Progenitor cell of endocrine pancreas (in vitro differentiated cells): ENCODE measurements at regions not wholly inside any gene's neighbourhood (a gene's known extent, or its start where the extent isn't known, plus 50 kb on each side); places are given as distances from the start of the nearest gene placed in this dataset.

Source experiments
- DNase-seq: peaks from one replicate; pipeline ENCODE4 v3.0.0; 2021; ENCODE audit warnings: low spot score; ENCODE audit not compliant: unreplicated experiment
- H3K27ac Mint-ChIP-seq: 2 replicates; pipeline ENCODE4 v1.8.0; 2021; ENCODE audit warnings: mild to moderate bottlenecking, moderate library complexity, mixed read lengths
- H3K27me3 Mint-ChIP-seq: 2 replicates; pipeline ENCODE4 v1.8.0; 2021; ENCODE audit warnings: mixed read lengths
- H3K36me3 Mint-ChIP-seq: 2 replicates; pipeline ENCODE4 v1.8.0; 2022; ENCODE audit warnings: mixed read lengths; ENCODE audit not compliant: insufficient read depth
- H3K4me1 Mint-ChIP-seq: 2 replicates; pipeline ENCODE4 v1.8.0; 2021; ENCODE audit warnings: low read depth, mixed read lengths
- H3K4me3 Mint-ChIP-seq: 2 replicates; pipeline ENCODE4 v1.8.0; 2021; ENCODE audit warnings: low read depth, mild to moderate bottlenecking, moderate library complexity, mixed read lengths
- H3K9me3 Mint-ChIP-seq: 2 replicates; pipeline ENCODE4 v1.8.0; 2021; ENCODE audit warnings: low read depth, mixed read lengths
- TF ChIP-seq, protein P1 (sequence below): fragments of 200-600 bp; sonication (generic); IDR thresholded peaks from one replicate; pipeline ENCODE4 v1.5.0; 2021; ENCODE audit warnings: antibody characterized with exemption, mild to moderate bottlenecking; ENCODE audit not compliant: unreplicated experiment

DNA sequence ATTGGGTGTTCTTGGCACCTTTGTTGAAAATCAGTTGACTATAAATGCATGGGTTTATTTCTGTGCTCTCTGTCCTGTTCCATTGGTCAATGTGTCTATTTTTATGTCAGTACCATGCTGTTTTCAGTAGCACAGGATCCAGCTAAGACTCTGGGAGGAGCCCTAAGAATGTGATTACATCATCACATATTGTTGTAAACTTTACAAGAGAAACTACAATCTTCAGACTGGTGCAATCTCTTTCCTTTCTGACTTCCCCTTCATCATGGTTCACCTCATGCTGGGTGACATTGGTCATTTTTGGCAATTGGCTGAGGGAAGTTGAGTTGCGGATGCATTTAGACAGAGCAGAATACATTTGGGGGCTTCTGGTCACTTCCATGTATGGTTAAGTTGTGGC, 88.4 kb downstream of the C21orf91 start:
- no peak overlapping the region for H3K27ac Mint-ChIP-seq
- H3K4me1 Mint-ChIP-seq, result no peaks in the 10 kb centered on the region
- TF ChIP-seq, protein P1, sequence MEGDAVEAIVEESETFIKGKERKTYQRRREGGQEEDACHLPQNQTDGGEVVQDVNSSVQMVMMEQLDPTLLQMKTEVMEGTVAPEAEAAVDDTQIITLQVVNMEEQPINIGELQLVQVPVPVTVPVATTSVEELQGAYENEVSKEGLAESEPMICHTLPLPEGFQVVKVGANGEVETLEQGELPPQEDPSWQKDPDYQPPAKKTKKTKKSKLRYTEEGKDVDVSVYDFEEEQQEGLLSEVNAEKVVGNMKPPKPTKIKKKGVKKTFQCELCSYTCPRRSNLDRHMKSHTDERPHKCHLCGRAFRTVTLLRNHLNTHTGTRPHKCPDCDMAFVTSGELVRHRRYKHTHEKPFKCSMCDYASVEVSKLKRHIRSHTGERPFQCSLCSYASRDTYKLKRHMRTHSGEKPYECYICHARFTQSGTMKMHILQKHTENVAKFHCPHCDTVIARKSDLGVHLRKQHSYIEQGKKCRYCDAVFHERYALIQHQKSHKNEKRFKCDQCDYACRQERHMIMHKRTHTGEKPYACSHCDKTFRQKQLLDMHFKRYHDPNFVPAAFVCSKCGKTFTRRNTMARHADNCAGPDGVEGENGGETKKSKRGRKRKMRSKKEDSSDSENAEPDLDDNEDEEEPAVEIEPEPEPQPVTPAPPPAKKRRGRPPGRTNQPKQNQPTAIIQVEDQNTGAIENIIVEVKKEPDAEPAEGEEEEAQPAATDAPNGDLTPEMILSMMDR, result no peak
- no peaks in the 10 kb centered on the region for H3K36me3 Mint-ChIP-seq
- DNase-seq, result no peak
- H3K9me3 Mint-ChIP-seq, result no peaks in the 10 kb centered on the region
- H3K4me3 Mint-ChIP-seq, result no peak overlapping the region
- no peaks in the 10 kb centered on the region for H3K27me3 Mint-ChIP-seq

DNA sequence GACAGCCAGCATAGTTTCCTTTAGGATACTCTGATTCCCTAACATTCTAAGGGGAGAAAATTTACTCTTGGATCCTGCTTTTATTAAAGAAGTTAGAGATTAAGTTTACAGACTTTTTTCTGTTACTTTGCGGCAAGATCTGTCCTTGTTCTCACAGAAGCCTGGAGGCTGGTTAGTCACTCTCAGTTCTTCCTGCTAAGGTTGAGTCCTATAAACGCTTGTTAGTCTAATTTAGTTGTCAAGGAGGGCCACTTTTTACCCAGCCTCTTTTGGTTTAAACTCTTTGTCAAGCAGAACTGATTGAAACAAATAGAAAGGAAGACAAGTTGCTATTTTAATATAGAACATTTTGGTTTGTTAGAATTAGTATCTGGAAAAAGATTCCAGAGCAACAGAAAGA, 89.7 kb downstream of the C21orf91 start:
- Mint-ChIP-seq H3K36me3 (no peaks in the 10 kb centered on the region), H3K27ac (no peak overlapping the region), H3K9me3 (no peaks in the 10 kb centered on the region), H3K27me3 (no peaks in the 10 kb centered on the region), H3K4me3 (no peak overlapping the region), H3K4me1 (peaks cover 1% of the 10 kb centered on the region)
- TF ChIP-seq, protein P1, result no peak
- DNase-seq, result no peak

DNA sequence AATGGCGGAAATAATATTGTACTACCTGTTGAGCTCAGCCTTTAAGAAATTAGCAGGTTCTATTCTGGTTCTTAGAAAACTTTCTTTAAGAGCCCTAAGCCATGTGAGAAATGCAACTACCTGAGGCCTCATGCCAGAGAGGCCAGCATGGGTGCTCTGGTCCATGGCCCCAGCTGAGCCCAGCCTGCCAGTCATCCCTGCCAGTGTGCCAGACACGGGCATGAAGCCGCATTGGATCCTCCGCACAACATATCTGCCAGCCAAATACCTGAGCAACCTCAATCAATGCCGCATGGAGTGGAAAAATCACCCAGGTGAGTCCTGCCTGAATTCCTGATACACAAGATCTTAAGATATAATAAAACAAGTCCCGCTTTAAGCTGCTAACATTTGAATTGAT, 91.8 kb downstream of the C21orf91 start:
- Mint-ChIP-seq H3K4me3 (no peak overlapping the region), H3K4me1 (peaks cover 1% of the 10 kb centered on the region), H3K27ac (no peak overlapping the region), H3K9me3 (peaks cover 2% of the 10 kb centered on the region), H3K27me3 (no peaks in the 10 kb centered on the region), H3K36me3 (no peaks in the 10 kb centered on the region)
- TF ChIP-seq, protein P1, result no peak
- no peak for DNase-seq

DNA sequence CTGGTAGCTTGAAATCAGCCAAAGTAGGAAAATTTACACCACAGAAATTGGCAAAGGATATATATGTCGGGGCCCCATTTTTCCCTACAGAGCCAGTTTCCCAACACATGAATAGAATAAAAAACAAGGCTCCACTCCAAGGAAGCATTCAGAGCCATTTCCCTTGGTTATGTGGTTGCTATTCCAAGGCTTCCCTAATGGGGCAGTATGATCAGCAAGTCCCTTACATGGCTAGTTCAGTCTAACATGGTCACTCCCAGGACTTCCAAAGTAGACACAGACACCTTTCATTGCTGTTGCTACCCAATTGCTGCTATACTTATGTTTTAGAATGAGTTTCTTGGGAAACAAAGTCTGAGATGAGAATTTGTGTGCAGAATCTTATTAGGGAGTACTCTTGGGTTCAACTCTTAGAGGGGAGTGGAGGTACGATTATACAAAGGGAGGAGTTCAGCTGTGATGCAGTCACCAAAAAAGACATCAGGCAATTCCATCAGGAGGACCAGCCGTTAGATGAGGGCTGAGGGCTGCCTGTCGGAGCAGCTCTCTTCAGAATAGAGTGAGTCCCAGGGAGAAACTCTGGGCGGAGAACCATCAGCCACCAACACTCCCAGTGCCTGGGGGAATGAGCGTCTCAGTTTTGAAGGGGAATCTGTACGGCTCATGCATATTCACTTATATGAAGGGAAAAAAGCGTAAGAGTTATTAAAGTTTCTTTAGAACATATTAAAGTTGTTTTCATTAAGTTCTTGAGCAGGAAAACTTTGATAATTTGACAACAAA, 92.9 kb downstream of the C21orf91 start:
- no peak overlapping the region for H3K27ac Mint-ChIP-seq
- H3K4me1 Mint-ChIP-seq, result peaks cover 1% of the 10 kb centered on the region
- no peaks in the 10 kb centered on the region for H3K36me3 Mint-ChIP-seq
- TF ChIP-seq, protein P1, result peak; percentile 27
- DNase-seq, result no peak
- no peak overlapping the region for H3K4me3 Mint-ChIP-seq
- H3K27me3 Mint-ChIP-seq, result no peaks in the 10 kb centered on the region
- H3K9me3 Mint-ChIP-seq, result peaks cover 8% of the 10 kb centered on the region

DNA sequence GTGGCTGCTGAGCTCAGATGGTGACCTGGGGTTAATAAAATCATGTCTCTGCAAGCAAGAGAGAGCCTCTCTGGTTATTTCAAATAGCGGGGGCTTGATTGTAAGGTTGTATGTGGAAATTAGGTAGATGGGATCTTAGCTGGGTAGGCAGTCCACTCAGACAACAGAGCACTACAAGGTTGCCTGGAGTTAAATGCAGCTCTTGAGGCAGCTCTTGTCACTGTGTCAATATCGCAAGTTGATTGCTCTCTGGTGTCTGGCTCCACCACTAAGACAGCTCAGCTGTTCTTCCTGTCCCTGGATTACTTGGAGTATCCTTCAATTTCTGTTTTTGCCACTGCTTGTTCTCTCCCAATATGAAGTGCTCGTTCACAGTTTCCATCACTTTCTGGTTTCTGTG, 93.8 kb downstream of the C21orf91 start:
- Mint-ChIP-seq H3K9me3 (peaks cover 10% of the 10 kb centered on the region), H3K27me3 (no peaks in the 10 kb centered on the region), H3K27ac (no peak overlapping the region), H3K4me3 (no peak overlapping the region), H3K4me1 (peaks cover 1% of the 10 kb centered on the region), H3K36me3 (no peaks in the 10 kb centered on the region)
- TF ChIP-seq, protein P1, result no peak
- DNase-seq, result no peak
